NCI-H187 (cell line): ENCODE measurements at regions not wholly inside any gene's neighbourhood (a gene's known extent, or its start where the extent isn't known, plus 50 kb on each side); places are given as distances from the start of the nearest gene placed in this dataset.

Experiments
- DNase-seq, 2 experiments: peaks; one replicate each; lab custom pipeline; 2025; lab: John Stamatoyannopoulos, UW

DNA sequence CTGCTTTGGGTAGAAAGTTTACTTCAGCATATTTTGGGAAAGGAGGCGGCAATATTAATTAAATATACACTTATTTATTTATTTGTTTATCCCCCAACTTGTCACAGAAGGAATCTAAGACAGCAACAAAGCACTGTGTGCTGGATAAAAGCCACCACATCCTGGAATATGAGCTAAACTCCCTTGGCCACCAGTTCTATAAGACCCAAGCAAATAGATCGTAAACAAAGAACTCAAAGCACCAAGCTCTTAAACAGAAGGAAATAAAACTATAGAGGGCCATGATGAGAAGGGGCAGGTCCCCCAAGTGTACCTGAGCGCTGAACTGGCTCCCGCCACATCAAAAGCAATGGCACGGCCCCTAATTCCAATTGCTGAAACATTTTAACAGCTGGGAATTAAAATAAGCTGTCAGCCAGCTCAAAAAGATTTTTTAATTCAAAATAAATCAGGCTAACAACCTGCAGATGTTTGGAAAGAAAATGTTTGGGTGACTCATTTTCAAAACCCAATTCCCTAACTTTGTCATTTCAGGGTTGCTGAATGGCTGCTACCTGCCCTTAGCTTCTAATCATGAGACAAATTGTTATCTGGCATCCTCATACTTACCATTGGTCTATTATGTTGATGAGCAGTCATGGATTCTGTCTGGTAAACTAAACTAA lies 127.1 kb downstream of the SLC30A10 start:
- no peak for DNase-seq

DNA sequence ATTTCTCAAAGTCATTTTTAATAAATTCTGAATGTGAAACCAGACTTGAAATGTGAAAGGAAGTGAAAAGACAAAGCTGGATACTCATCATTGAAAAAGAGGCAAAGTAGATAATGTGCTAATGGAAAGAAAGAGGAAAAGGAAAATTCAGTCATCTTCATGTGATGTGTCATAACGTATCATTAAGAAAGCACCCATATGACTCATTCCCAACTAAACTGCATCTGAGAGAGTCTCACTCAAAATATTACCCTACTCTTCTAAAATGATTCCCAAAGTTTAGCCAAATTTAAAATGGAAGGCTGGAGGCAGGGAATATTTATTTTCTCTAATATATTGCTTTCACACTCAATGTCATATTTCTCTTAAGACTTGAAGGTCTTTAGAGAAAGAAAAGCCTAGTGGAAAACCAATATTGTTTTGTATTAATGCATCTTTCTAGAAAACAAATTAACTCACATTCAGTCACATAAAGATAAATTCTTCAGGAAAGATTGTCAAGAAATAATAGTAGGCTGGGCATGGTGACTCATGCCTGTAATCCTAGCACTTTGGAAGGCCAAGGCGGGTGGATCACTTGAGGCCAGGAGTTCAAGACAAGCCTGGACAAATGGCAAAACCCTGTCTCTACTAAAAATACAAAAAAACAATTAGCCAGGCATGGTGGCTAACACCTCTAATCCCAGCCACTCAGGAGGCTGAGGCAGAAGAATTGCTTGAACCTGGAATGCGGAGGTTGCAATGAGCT lies 129.9 kb downstream of the SLC30A10 start:
- no peak for DNase-seq

DNA sequence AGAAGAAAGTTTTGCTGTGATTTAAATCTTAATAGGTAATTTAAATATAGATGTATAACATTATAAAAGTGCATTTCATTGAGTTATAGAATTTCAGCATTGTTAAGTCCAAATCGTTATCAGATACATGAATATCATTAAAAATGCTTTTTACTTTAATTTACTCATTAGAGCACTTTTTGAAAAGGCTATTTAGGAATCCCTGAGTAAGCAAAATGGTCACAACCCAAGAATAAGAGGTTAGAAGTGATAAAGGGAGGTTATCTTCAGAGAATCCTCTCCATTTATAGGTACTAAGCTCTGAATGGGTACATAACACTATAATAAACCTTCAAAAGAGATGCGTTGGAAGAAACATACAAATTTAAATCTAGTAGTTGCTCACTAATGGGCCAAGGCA lies 130.7 kb downstream of the SLC30A10 start:
- DNase-seq = no peak

DNA sequence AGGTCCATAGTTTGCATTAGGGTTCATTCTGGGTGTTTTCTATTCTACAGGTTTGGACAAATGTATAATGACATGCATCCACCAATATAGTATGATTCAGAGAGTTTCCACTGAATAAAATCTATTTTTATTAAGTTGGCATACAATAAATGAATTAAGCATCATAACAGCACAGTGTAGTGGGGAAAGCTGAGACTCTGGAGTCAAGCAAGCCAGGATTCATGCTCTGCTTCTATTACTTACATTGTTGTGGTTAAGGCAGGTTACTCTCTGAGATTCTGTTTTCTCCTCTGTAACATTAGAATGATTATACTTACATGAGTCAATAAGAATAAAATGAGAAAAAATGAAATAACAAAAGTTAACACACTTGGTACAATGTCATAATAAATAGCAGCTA lies 131.3 kb downstream of the SLC30A10 start:
- DNase-seq = no peak

DNA sequence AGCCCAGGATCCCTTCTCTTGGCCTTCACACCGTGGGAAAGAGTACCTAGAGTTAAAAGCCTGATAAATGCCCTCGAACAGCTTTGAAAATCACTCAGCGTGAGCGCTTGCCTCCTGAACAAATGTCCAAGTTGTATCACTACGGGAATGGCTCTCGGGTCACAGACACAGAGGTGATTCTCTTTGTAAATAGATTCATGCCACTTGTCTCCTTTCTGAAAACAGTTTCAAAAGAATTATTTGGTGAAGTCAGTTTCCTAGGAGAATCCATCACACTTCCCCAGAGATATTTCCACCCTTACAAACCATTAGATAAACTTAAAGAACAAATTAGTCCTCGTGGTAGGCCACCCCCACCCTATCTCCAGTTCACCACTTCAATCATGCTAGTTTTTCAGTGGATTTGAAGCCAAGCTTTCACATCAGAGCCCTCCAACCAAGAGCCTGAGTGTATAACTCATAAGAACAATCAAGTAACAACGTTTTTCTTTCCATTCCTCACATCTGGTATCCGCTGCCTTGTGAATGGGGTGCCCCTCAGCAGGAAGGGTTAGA lies 132.9 kb downstream of the SLC30A10 start:
- no peak for DNase-seq

DNA sequence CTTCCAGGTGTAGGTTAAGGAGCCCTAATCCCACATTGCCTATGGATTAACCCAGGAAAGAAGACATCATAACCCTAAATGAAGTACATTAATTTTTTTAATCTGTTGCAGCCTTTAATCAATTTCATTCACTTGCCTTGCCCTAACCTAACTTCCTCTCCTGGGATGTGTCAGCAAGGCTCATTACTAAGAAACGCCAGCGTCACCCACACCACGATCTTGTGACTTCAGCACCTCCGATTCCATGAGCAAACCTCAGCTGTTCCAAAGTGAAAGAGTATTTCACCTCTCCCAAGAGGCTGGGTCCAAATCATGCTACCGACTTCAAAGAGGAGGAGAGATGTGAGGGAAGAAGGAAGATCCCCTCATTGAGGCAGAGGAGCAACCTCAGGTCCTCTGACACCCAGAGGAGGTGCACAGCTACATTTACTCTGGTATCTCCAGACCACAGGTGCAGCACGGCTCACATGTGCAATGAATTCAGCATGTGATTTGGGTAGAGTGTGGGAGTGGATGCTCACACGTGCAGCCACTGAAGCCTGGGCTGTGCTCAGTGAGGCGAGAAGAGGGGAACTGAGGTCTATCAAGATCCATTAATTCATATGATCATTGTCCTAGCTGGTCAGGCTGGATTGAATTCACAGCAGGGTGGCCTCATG lies 134.1 kb downstream of the SLC30A10 start:
- no peak for DNase-seq

DNA sequence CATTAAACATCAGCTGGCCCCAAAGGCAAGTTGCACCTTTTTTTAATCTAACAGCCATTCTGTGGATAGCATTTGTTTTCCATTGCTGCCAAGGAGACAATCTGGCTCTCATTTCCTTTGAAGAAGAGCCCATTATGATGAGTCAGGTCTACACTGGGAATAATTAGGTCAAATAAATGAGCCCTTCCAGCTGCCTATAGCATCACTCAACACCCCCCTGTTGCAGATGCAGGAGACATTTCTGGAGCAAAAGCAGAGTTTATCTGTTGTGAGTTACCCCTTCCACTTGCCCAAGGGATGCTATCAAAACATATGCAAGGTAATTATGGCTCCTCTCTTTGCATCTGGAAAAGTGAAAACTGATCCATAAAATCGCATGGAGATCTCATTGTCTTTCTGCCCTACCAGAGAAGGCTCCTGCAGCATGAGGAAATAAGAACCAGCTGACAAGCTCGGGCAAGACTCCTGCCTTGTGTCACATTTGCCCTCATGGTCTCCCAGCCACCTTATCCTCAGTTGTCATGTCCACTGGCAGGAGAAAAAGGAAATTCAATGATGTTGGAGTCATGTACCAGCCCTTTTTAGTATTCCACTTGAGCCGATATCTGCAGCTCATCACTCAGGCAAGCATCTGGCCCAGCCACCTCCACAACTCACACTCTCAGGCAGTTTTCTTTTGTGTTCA lies 135.9 kb downstream of the SLC30A10 start:
- DNase-seq = no peak

DNA sequence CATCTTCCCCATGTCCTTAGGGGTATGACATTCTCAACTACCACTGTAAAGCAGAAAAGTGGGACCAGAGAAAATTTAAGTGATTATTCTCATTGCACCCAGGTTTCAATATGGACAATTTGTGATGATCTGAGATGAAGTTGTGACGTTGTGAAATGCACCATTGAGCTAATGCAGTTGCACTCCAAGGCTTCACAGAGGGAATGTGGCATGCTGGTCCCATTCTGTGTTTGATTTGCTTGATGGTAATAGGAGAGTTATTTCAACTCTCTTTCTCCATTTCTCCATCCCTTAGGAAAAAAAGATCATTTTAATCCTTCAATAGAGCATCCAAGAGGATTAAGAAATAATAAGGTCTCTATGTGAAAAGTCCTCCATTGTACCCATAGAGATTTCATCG lies 136.6 kb downstream of the SLC30A10 start:
- DNase-seq = no peak

DNA sequence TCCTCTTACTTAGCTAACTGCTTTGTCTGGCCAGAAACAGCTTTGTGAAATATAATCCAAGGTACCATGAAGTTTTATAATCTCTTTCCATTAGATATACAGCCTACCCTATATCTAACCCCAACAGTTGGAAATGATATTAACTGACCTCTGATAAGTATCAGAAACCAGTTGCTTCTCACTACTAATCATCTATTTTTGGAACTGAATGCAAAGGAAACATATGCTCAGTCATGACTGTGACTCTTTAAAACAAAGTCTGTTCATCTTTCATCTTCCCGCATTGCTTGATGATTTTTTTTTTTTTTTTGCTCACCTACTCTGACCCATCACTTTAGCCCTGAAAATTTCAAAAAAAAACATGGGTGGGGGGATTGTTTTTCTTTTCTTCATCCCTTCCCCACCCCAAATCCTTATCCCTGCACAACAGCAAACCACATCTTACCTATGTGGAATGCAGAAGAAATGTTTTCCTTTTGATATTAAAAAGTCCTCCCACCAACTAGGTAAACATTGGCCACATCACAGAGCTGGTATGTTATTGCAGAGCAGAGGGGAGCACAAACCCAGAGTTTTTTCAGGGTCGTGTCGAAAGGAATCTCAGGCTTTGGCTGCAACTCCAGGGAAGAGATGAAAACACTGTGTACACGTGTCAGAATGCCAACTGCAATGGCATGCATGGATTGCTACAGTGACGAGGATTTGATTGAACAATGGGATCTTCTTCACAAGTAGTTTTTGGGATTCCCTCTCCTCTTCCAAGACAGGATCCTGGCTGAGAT lies 137.3 kb downstream of the SLC30A10 start:
- DNase-seq = no peak

DNA sequence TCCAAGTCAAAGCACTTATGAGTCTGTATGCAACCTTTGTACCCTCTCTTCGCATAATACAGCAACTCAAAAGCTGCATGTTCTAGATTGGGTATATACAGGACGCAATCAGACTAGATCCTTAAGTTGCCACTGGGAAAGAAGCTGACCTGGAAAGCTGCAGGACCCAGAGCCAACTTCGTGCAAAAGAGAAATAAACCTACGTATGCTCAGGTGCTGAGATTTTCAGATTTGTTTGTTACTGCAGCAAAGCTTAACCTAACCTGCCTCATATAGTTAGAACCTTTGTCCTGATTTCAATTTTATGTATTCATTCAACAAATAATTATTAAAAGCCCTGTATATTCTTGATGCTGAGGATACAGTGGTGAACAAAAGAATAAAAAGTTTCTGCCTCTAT lies 139.7 kb downstream of the SLC30A10 start:
- DNase-seq = no peak

DNA sequence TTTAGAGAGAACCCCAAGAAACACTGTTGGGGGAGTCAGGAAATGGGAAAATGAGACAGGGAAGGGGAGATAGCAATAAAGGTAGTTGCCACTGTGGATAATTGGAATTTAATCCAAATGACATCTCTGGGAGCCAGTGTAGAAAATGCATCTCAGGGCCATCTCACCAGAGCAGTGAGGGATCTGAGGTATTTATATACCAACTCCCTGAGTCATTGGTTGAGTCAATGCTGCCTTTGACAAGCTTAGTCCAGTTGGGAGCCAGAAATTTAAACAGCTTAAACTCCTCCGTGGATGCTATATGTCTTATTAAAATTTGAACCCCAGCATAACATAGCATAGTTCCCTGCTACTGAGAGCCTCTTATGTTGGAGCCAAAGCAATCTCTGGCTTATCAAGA lies 140.3 kb downstream of the SLC30A10 start:
- no peak for DNase-seq

DNA sequence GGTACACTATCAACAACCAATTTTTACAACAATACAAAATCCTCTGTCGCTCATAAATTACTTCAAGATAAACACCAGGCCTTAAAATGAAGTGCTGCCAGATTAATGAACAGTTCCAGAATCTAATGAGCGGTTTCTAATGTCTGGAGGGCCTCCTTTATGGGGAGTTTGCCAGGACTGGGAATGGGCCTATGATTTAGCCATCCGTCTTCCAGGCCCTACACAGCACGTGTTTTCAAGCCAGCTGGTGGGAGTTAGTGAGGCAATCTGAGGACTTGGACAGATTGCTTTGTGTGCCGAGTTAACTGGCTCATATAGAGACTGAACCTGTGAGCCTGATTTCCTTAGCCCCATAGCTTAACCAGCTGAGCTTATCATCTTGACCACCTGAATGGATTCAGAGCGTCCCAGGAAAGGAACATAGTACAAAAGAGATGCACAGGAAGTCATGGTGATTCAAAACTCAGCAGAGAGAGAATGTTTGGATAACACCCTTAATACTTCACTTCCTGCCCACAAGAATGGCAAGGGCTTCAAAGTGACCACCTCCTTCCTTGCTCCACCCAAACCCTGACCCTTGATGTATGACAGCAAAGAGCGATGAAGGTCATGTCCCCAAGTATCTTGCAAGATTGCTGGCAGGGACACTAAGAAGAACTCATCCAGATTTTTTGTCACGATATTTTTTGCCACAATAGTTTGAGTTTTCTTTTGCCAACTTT lies 143.5 kb downstream of the SLC30A10 start:
- DNase-seq = no peak

DNA sequence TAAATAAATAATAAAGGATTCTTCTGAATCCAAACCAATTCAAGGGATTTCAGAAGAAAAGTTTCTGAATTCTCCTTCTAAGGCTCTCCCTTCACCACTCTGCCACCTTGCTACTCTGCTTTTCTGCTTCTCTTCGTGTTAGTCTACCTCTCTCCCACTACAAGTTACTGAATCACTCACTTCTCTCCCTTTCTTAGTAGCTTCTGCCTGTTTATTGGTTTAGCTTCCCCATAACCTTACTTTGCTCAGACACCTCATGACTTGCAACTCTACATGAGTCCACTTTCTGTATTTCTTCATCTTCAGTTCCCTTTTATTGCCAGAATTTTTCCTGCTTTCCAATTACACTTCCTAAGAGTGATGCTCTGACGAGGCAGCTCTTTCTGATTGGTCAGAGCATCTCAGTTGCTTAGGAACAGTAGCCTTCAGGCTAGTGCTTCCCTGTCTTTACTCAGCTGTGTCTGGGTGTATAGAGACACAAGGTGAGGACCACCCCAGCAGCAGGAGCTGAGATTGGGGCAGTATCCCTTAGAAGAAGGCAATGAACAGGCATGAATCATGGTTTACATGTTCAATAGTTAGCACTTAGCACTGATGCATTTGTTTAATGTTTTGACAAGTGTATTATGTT lies 144.6 kb downstream of the SLC30A10 start:
- no peak for DNase-seq

DNA sequence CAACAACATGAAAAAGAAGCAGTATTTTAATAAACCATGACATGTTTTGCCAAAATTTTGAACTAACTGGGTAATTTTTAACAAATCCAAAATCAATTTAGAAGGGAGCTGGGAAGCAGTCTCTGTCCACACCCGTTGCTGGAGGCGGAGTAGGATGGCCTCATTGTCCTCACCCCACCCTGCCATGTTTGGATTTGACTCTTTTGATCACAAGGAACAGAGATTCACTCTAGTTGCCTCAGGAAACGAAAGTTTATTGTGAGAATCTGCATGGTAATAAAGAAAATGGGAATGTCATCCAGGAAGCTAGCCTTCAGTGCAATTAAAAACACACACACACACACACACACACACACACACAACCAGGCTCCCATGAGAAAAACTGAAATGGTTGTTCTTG lies 145.4 kb downstream of the SLC30A10 start:
- DNase-seq = no peak

DNA sequence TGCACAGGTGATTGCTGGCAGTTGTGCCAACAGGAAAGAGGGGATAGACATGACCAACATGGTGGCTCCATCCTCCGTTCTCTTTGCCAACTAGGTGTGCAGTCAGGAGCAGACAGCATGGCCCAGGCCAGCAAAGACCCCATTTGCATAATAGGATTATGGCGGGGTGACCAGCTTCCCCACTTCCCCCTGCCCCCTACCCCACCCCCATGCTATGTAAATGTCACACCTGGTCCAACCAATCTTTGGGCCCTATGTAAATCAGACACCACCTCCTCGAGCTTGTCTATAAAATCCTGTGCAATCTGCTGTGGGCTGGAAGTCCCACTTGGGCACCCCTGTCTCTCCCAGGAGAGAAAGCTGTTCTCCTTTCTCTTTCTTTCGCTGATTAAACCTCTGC lies 146.0 kb downstream of the SLC30A10 start:
- DNase-seq = no peak

DNA sequence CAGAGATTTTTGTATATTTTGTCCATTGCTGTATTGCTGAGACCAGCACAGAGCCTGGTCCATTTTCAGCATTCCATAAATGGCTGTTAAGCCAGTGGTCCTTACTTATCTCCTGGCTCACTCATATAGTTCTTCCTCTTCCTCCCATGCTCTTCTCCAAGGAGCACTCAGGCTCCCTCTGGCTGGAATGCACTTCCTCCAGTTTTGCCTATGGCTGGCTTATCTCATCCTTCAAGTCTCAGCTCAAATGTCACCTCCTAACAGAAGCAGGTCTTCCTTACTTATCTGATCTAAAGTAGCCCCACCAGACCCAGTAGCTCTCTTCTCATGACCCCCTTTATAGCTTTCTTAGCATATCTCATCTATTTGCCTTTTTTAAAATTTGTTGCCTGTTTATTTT lies 146.9 kb downstream of the SLC30A10 start:
- DNase-seq = no peak

DNA sequence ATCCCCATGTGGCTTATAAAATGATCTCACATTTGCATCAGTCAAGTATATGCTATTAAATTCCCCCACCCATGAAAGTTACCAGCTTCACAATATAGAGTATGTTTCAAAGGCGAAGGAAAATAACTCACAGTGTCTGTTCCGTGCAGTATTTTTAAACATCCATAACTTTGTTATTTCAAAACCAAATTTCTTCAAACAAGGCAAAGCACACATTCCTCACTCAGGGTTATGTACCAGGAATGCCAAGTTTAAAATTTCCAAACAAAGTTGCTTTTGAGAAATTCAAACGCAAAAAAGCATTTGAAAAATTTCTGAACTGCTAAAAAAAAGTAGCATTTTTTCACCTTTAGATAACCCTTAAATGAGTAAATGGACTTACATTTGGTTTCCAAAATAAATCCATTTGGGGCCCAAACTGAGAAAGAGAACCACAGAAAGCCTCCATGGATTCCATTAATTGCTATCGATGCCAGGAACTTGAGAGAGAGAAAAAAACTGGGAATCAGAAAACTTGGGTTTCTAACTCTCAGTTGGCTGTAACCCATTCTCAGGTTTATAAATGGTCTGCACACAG lies 149.5 kb downstream of the SLC30A10 start:
- DNase-seq = no peak

DNA sequence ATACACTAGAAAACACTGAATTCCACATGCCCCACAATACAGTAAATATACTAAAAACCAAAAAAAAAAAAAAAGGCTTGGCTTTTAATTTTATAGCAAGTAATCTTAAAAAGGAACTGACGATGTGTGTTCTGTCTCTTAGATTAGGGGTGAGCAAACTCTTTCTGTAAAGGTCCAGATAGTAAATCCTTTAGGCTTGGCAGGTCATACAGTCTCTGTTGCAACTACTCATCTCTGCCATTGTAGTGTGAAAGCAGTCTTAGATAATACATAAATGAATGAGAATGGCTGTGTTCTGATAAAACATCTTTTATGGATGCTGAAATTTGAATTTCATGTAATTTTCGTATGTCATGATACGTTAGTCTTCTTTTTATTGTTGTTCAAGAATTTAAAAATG lies 150.2 kb downstream of the SLC30A10 start:
- DNase-seq = no peak

DNA sequence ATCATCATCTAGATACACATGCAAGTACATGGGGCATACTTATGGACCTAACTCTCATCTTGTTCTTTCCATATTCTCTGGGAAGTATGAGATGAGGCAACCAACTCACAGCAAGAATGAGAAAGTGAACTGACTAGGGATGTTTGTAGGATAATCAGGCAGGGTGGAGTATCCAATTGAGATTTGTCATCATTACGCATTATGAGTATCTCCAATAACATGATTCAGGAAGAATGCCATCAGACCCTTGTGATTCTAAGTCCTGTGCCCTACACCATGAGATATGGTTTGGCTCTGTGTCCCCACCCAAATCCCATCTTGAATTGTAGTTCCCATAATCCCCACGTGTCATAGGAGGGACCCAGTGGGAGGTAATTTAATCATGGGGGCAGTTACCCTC lies 154.0 kb downstream of the SLC30A10 start:
- no peak for DNase-seq

DNA sequence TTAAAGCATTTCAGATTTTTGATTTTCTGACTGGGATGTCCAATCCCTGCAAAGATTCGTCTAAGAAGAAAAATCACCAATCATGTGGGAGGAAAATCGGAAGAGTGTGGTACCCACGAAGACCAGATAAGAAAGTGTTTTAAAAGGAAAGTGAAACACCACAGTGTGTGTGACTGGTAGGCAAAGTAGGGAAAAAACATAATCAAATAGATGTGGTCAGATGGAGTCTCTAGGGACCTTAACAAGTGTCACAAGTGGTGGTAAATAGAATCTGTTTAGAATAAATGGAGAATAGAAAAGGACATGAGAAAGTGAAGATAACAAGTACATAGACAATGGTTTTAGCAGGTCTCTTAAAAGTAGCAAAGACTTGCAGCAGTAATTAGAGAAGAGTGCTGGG lies 154.6 kb downstream of the SLC30A10 start:
- DNase-seq = no peak
